ENCODE measurements at regions not wholly inside any gene's neighbourhood (a gene's known extent, or its start where the extent isn't known, plus 50 kb on each side); places are given as distances from the start of the nearest gene placed in this dataset.

- TF ChIP-seq CTCF (IDR thresholded peaks at IDR 0.05; ENCODE audit: poor library complexity) = no peak
- no peak for TF ChIP-seq EZH2phosphoT487 (IDR thresholded peaks at IDR 0.05; ENCODE audit: low read depth, severe bottlenecking, unreplicated experiment)
- no peak for TF ChIP-seq EZH2 (IDR thresholded peaks at IDR 0.05; ENCODE audit: borderline replicate concordance)
These were observed 569.1 kb downstream of the INHBA start for GRCh38 chr7:41133690-41134299.
